ENCODE measurements at regions not wholly inside any gene's neighbourhood (a gene's known extent, or its start where the extent isn't known, plus 50 kb on each side); places are given as distances from the start of the nearest gene placed in this dataset.

DNA sequence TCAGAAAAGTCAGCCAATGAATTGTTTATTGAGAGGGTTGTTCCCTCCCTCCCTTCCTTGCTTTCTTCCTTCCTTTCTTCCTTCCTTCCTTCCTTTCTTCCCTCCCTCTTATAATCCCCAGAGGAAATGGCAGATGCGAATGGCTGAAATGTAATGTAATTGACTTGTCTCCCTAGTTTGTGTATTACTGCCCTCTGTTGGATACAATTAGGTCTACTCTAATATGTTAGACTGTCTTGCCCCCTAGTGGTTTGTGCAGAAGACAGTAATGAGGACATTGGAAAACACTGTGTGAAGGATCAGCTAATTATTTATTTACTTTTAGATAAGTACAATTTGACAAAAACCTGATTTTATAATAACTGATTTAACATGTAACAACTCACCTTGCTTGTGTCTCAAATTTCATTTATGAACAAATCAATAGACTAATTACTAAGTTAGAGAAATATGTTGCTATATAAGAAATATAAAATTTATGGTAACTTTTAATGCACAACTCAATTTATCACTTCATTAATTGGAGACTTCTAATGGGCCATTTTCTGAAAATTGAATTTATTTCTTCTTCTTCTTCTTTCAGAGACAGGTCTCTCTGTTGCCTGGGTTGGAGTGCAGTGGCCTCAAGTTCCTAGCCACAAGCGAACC lies 229.8 kb upstream of the LRIG3 start:
- TF ChIP-seq CTCF (conservative IDR thresholded peaks at IDR 0.05 in 1 of 2, IDR thresholded peaks at IDR 0.05 in 1 of 2; ENCODE audit: extremely low read depth in 1 of 2, insufficient read depth in 1 of 2, low read depth in 1 of 2, low read length in 2 of 2), result peak; percentile 98 to 99
- no peak for TF ChIP-seq EZH2 (IDR thresholded peaks at IDR 0.05; ENCODE audit: borderline replicate concordance, low read length)

Measured in mammary epithelial cell (primary cell).